K562 (cell line): ENCODE measurements at regions not wholly inside any gene's neighbourhood (a gene's known extent, or its start where the extent isn't known, plus 50 kb on each side); places are given as distances from the start of the nearest gene placed in this dataset.
"Not testable (repeated sequence)": the region's sequence is repeated elsewhere in the genome, so short reads cannot be mapped to it uniquely, and the experiment has no call there.

Source experiments
- ATAC-seq: fragments of 200-7000 bp; cut with Tn5 transposase; 3 replicates; pipeline ENCODE4 v1.9.1; 2020; ENCODE audit warnings: moderate library complexity
- BruUV-seq: library from RNA; stranded (reverse); fragments of 400-500 nt; replicated peaks from 2 replicates; lab custom pipeline; 2021; lab: Mats Ljungman, UMichigan
- CTCF ChIA-PET: fragments of 300-600 bp; formaldehyde crosslinking; extraction: SDS; loops from one replicate; lab custom pipeline; 2021; ENCODE audit warnings: low intra/inter-chr PET ratio; lab: Yijun Ruan, JAX
- POLR2A ChIA-PET: fragments of 300-600, 350-650 bp; sonication (Branson Sonifier 250); formaldehyde crosslinking; extraction: SDS; loops from one replicate; lab custom pipeline; 2021; ENCODE audit warnings: antibody characterized with exemption, inconsistent platforms; lab: Yijun Ruan, JAX
- DNase-seq, 4 experiments: peaks; one replicate each; pipeline versions ENCODE4 v3.0.0 to v3.0.0-alpha.2; 2011 to 2018; ENCODE audit warnings: low spot score in 3 of 4, mixed read lengths in 3 of 4; ENCODE audit errors: extremely low read depth in 1 of 4
- FAIRE-seq: peaks from 2 replicates; lab custom pipeline; 2011; peaks lifted over from hg19 to GRCh38; lab: Jason Lieb, UNC
- H2AFZ ChIP-seq: 2 replicates; pipeline ENCODE4 v1.6.0; 2011; ENCODE audit warnings: low read depth, low read length, control low read depth, inconsistent platforms
- H3K27ac ChIP-seq: fragments of 200-600 bp; 3 replicates; pipeline ENCODE4 v1.8.0; 2011; ENCODE audit warnings: low read depth, mild to moderate bottlenecking, control low read depth, inconsistent platforms, low read length, moderate library complexity, mixed read lengths; ENCODE audit errors: extremely low read depth
- H3K27me3 ChIP-seq, 2 experiments: fragments of 300-600 bp in 1 of 2; 2 replicates in 1 of 2; 3 replicates in 1 of 2; pipeline versions ENCODE4 v1.6.0 to v1.8.0; 2011; ENCODE audit warnings: inconsistent platforms in 2 of 2, low read length in 2 of 2, mild to moderate bottlenecking in 1 of 2, mixed read lengths in 1 of 2, moderate library complexity in 1 of 2; ENCODE audit not compliant: control insufficient read depth in 2 of 2, insufficient read depth in 2 of 2
- H3K36me3 ChIP-seq: fragments of 300-600 bp; 3 replicates; pipeline ENCODE4 v1.8.0; 2011; ENCODE audit warnings: mild to moderate bottlenecking, low read length, inconsistent platforms; ENCODE audit not compliant: control insufficient read depth, insufficient read depth
- H3K4me1 ChIP-seq, 2 experiments: fragments of 200-600 bp in 1 of 2; replicated peaks in 1 of 2; 2 replicates in 1 of 2; 3 replicates in 1 of 2; pipeline versions ENCODE4 v1.5.1 to v1.8.0; 2011; ENCODE audit warnings: inconsistent platforms in 2 of 2, low read length in 2 of 2, mild to moderate bottlenecking in 1 of 2, mixed read lengths in 1 of 2, moderate library complexity in 1 of 2; ENCODE audit not compliant: control insufficient read depth in 2 of 2, insufficient read depth in 2 of 2
- H3K4me2 ChIP-seq: 2 replicates; pipeline ENCODE4 v1.6.1; 2011; ENCODE audit warnings: low read length, control low read depth, inconsistent platforms, mixed read lengths; ENCODE audit not compliant: insufficient read depth
- H3K4me3 ChIP-seq: fragments of 200-600 bp; sonication (generic), shearing (Covaris generic); 2 replicates; pipeline ENCODE4 v1.5.1; 2016; ENCODE audit warnings: control low read depth, inconsistent platforms
- H3K79me2 ChIP-seq: fragments of 200-600 bp; 3 replicates; pipeline ENCODE4 v1.8.0; 2011; ENCODE audit warnings: low read length, inconsistent platforms; ENCODE audit not compliant: control insufficient read depth, insufficient read depth
- H3K9ac ChIP-seq, 2 experiments: 2 replicates each; pipeline versions ENCODE4 v1.6.0 to v1.6.1; 2011; ENCODE audit warnings: low read depth in 2 of 2, low read length in 2 of 2, control low read depth in 1 of 2, inconsistent platforms in 1 of 2, mild to moderate bottlenecking in 1 of 2, mixed read lengths in 1 of 2; ENCODE audit not compliant: insufficient read depth in 1 of 2
- H3K9me1 ChIP-seq: one replicate; pipeline ENCODE4 v1.6.0; 2011; ENCODE audit warnings: inconsistent platforms, mild to moderate bottlenecking, low read length, moderate library complexity; ENCODE audit not compliant: control insufficient read depth, insufficient read depth
- H3K9me3 ChIP-seq: replicated peaks from 2 replicates; pipeline ENCODE4 v1.5.1; 2011; ENCODE audit warnings: low read depth, low read length, inconsistent platforms; ENCODE audit not compliant: control insufficient read depth, insufficient read depth
- H4K20me1 ChIP-seq: replicated peaks from 2 replicates; pipeline ENCODE4 v1.6.1; 2011; ENCODE audit warnings: low read length, inconsistent platforms, mixed read lengths; ENCODE audit not compliant: control insufficient read depth, insufficient read depth
- MAFK ChIP-seq: IDR thresholded peaks from 2 replicates; pipeline ENCODE4 v1.6.1; 2011; ENCODE audit warnings: low read length, improper control_type of control experiment
- ZNF253 ChIP-seq: fragments of 250-450 bp; sonication (Bioruptor Pico); conservative IDR thresholded peaks from 2 replicates; pipeline ENCODE4 v1.6.1; 2021; ENCODE audit warnings: mild to moderate bottlenecking
- WGBS: fragments of 100-300 bp; shearing (Covaris generic); methylation state at CpG from one replicate; pipeline ENCODE4 v1.1.6; 2016; ENCODE audit warnings: low coverage, mixed read lengths; ENCODE audit not compliant: insufficient coverage; ENCODE audit errors: missing lambda C conversion rate; 5-methylcytosine and 5-hydroxymethylcytosine counted together
- in situ Hi-C: fragments of 300-500 bp; cut with MboI; formaldehyde crosslinking; loops from 4 replicates; pipeline ENCODE4 v1.15.0; 2018; ENCODE audit warnings: inconsistent platforms, mixed read lengths
- intact Hi-C: fragments of 100-400 bp; cut with micrococcal nuclease; formaldehyde crosslinking; loops from 2 replicates; pipeline ENCODE4 v1.14.2; 2022

DNA sequence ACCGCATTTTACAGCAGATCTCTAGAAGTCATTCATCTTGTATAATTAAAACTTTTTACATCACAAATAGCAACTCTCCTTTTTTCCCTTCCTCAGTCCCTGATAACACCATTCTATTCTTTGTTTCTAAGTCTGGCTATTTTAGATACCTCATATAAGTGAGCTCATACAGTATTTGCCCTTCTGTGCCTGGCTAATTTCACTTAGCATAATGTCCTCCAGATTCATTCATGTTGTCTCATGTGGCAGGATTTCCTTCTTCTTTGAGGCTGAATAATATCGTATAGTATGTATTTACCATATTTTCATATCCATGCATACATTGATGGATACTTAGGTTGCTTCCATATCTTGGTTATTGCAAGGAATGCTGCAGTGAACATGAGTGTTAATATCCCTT lies 362.0 kb downstream of the RFC3 start:
- WGBS: 0% methylated on average over 2 of the region's 2 CpGs
- Histone ChIP-seq H3K9me1 (no peaks in the 10 kb centered on the region), H3K4me2 (no peak overlapping the region), H3K9me3 (no peaks in the 10 kb centered on the region), H2AFZ (no peak overlapping the region), H3K4me1 (no peaks in the 10 kb centered on the region), H3K27ac (no peak overlapping the region), H4K20me1 (no peaks in the 10 kb centered on the region), H3K79me2 (no peaks in the 10 kb centered on the region), H3K36me3 (no peaks in the 10 kb centered on the region), H3K4me3 (no peak overlapping the region), H3K27me3 (no peaks in the 10 kb centered on the region), H3K9ac (no peak overlapping the region)
- in situ Hi-C loops (no loop called here), intact Hi-C loops (no loop called here)
- FAIRE-seq (no peak), ATAC-seq (no peak), DNase-seq (no peak)
- CTCF ChIA-PET: no interaction called here
- POLR2A ChIA-PET: no interaction called here
- TF ChIP-seq ZNF253 (CRISPR knock-in tag): no peak
- no peak for TF ChIP-seq MAFK
- no TSS peak for BruUV-seq

DNA sequence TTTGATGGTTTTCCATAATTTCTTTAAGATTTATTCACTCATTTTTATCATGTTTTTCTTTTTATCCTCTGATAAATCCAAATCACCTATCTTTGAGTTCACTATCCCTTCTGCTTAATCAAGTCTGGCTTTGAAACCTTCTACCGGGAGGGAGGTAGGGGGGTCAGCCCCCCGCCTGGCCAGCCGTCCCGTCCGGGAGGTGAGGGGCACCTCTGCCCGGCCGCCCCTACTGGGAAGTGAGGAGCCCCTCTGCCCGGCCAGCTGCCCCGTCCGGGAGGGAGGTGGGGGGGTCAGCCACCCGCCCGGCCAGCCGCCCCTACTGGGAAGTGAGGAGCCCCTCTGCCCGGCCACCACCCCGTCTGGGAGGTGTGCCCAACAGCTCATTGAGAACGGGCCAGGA lies 363.3 kb downstream of the RFC3 start:
- CTCF ChIA-PET, DNase-seq, BruUV-seq, H3K9ac ChIP-seq, H3K4me2 ChIP-seq, FAIRE-seq, H3K4me1 ChIP-seq, H3K79me2 ChIP-seq, H3K36me3 ChIP-seq, H3K27ac ChIP-seq, H3K27me3 ChIP-seq, H4K20me1 ChIP-seq, H2AFZ ChIP-seq, H3K9me3 ChIP-seq, intact Hi-C loops, POLR2A ChIA-PET, ATAC-seq, in situ Hi-C loops, H3K4me3 ChIP-seq, H3K9me1 ChIP-seq: not testable (repeated sequence)
- WGBS: 10% methylated on average over 3 of the region's 16 CpGs
